Skin epidermis (tissue), 12 donors: ENCODE measurements at regions not wholly inside any gene's neighbourhood (a gene's known extent, or its start where the extent isn't known, plus 50 kb on each side); places are given as distances from the start of the nearest gene placed in this dataset.
"Not testable (repeated sequence)": the region's sequence is repeated elsewhere in the genome, so short reads cannot be mapped to it uniquely, and the experiment has no call there.

Source experiments
- H3K27ac ChIP-seq, 21 experiments: fragments of 200-600 bp; sonication (generic) in 11 of 21; one replicate each; pipeline ENCODE4 v1.5.0; 2020; ENCODE audit warnings: mild to moderate bottlenecking in 3 of 21, inconsistent platforms in 2 of 21, moderate library complexity in 2 of 21
- H3K4me3 ChIP-seq, 7 experiments: fragments of 200-600 bp; sonication (generic) in 2 of 7; one replicate each; pipeline ENCODE4 v1.5.0; 2020; ENCODE audit warnings: inconsistent platforms in 2 of 7, mild to moderate bottlenecking in 2 of 7, moderate library complexity in 1 of 7

DNA sequence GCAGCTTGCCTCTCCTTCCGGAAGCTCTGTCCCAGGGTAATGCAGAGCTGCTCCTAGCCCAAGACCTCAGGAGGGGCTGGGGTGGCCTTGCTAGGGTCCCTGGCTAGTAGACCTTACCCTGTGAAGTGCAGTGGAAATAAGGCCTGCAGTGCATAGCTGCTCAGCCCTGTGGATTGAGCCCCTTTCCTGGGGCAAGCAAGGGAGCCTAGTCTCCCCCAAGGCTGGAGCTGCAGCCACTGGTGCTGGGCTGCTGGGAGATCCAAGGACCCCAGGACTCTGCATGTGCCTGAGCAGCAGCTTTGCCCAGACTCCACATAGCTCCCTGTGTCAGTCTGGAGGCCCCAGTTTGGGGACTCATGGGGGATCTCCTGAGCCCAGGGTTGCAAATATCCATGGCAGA, 57.9 kb downstream of the FANCF start:
- H3K27ac ChIP-seq, result no peak overlapping the region
- H3K4me3 ChIP-seq, result no peak overlapping the region

GRCh38 chr11:22566293-22566692, 59.3 kb downstream of the FANCF start:
- Histone ChIP-seq H3K4me3 (no peak overlapping the region), H3K27ac (no peak overlapping the region)

DNA sequence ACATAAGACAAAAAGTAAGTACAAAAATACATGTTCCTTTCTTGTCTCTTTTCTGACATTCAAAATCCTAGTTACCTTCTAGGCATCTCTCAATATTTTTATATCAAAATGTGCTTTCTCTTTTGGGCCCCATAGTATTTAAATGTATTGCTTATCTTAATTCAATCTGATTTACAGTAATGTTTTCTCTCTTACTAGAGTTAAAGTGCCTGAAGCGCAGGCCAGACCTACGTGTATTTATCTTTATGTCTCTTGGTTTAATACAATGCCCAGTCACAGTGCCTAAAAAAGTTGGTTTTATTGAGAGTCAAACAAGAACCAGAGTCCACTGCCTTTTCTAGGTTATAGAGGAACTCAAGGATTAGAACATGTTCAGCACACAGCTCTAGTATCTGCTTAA, 64.3 kb downstream of the FANCF start:
- Histone ChIP-seq H3K27ac (no peak overlapping the region), H3K4me3 (no peak overlapping the region)

DNA sequence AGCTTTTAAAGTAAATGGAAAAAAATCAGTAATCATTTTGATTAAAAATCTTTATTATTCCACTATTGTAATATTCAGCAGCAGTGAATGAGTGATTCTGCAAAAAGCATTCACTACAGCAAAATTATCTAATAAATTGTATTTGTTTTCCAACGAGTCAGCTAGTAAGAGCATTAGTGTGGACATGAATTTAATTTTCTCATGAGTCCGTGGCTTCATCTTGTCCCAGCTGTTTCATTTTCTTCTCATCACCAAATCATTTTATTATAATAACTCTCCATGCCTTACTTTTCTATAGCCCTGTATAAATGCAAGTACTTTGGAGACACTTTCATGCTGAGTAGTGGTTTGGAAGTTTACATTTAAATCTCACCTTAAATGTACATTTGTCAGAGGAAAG, 66.2 kb downstream of the FANCF start:
- Histone ChIP-seq H3K4me3 (no peak overlapping the region), H3K27ac (no peak overlapping the region)

GRCh38 chr11:22558664-22559063, 67.0 kb downstream of the FANCF start:
- Histone ChIP-seq H3K4me3 (no peak overlapping the region), H3K27ac (no peak overlapping the region)

DNA sequence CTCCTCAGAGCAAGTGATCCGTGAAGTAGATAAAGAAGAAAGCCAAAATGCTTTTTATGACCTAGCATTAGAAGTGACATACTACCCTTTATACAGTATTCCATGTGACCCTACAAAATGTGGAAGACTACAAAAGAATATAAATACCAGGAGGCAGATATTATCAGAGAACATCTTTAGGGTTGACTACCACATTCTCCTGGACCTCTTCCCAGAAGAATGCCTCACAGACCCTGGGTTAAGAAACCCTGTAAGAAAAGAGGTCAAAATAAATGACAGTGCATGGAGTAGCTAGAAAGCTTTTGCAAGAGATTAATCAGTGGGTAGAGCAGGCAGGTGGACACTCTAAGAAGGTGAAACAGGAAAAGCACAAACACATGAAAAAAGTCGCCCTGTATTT, 69.2 kb downstream of the FANCF start:
- no peak overlapping the region for H3K4me3 ChIP-seq
- H3K27ac ChIP-seq, result no peak overlapping the region

GRCh38 chr11:22555881-22556280, 69.7 kb downstream of the FANCF start:
- Histone ChIP-seq H3K4me3 (no peak overlapping the region), H3K27ac (no peak overlapping the region)

GRCh38 chr11:22554221-22554620, 71.4 kb downstream of the FANCF start:
- H3K4me3 ChIP-seq, result no peak overlapping the region
- H3K27ac ChIP-seq, result no peak overlapping the region

DNA sequence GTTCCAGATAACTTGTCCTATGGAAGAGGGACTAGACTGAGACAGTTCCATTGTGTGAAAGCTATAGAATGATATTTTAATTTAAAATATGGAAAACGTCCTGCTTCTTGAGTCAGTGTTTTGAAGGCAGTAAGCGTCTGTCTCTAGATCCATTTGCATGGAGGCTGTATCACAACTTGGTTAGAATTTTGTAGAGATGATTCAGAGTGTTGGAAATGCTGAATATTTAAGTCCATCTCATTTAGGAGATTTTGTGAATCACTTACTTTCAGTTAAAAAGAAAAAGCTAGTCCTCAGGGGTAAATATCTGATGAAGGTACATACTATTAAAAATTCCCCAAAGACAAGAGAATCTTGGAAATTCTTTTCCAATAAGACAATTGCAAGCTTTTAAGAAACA, 72.7 kb downstream of the FANCF start:
- Histone ChIP-seq H3K4me3 (no peak overlapping the region), H3K27ac (no peak overlapping the region)

GRCh38 chr11:22546746-22547145, 78.9 kb downstream of the FANCF start:
- no peak overlapping the region for H3K4me3 ChIP-seq

DNA sequence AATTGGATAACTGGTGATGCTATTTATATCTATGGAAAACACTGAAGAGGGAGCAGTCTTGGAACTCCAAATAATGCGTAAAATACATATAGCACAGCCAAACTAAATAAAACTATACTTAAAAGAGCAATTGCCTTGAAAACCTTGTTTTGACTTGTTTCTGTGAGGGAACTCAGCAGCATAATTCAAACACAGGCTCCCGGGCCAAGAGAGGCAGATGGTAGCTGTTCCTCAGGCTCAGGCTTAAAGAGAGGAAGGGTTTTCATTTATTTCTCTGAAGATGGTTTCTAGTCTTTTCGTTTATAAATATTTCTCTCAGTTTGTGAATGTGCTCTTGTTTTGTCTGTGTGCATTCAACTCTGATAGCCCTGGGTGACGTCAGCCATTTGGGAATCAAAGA, 82.4 kb downstream of the FANCF start:
- no peak overlapping the region for H3K4me3 ChIP-seq
- H3K27ac ChIP-seq, result no peak overlapping the region

More at GRCh38 chr11:22546746-22547145, 78.9 kb downstream of the FANCF start:
- no peak overlapping the region for H3K27ac ChIP-seq

DNA sequence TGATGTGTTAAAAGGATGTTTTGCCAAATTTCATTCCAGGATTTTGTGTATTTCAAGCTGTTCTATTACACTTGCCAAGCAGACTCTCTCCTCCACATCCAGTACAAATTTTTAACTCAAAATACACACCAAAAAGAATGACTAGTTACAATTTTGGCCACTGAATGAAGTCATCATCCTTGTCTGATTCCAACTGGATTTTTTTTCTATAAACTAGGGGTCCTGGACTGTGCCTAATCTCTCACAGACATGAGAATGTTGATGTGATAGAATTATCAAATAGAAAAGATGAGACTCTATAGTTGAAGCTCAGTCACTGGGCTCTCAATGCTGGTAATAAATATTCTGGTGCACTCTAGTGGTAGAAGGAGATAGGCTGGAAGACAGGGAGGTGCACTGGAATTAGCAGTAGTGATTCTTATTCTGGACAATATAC, 85.8 kb downstream of the FANCF start:
- Histone ChIP-seq H3K4me3 (no peak overlapping the region), H3K27ac (no peak overlapping the region)

DNA sequence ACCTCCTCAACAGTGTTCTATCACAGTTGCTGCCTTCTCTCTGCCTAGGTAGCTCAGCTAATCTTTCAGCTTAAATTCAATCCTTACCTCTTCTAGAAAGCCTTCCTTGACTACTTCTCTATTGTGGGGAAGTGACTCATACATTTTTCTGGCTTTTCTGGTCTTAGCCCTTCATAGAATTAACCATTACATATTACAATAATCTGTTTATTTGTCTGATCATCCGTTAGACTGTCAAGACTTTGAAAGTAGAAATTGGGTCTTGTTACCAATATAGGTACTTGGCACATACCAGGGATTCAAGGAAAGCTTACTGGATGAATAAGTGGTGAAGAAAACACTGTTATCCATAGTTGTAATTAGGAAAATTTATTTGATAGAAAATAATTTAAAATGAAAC, 89.6 kb downstream of the FANCF start:
- Histone ChIP-seq H3K27ac (no peak overlapping the region), H3K4me3 (no peak overlapping the region)

GRCh38 chr11:22528612-22529429, 96.8 kb downstream of the FANCF start:
- H3K4me3 ChIP-seq, H3K27ac ChIP-seq: not testable (repeated sequence)

DNA sequence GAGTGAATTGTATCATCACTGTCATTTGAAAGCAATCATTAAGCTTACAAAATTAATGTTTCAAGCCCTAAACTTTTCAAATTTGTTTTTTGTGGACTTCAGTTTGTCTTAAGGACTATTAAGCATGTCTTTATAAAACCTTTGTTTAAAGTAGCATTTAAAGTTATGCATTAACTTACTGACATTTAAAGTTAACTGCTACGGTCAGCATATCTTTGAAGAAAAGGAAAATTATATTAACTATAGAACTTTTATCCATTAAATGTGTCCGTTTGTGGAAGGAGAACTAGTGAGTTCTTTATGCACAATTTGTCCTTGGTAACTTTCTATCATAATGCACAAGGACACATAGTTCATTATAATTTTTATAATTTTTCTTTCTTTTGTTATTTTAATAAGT, 103.4 kb downstream of the FANCF start:
- Histone ChIP-seq H3K4me3 (no peak overlapping the region), H3K27ac (no peak overlapping the region)

GRCh38 chr11:22521226-22521625, 104.4 kb downstream of the FANCF start:
- H3K27ac ChIP-seq, result no peak overlapping the region
- no peak overlapping the region for H3K4me3 ChIP-seq

DNA sequence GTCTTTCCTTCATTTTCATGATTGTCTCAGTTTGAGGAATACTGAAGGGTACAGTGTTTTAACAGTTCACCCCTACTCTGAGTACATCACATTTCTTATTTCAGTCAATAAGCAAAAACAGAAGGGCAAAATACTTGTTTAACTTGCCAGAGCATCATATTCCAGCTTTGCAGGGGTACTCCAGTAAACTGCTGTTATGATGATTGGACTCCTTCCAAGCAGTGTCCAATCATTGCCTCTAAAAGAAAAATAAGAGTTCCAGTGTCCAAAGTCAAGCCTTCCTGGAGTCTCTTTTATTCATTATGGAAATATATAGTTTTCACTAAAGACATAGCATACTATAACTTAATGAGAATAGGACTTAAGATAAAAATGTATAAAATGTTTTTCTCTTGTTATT, 105.1 kb downstream of the FANCF start:
- Histone ChIP-seq H3K4me3 (no peak overlapping the region), H3K27ac (no peak overlapping the region)

GRCh38 chr11:22518344-22518743, 107.3 kb downstream of the FANCF start:
- not testable (repeated sequence) for H3K4me3 ChIP-seq

GRCh38 chr11:22516111-22516510, 109.5 kb downstream of the FANCF start:
- no peak overlapping the region for H3K27ac ChIP-seq
- H3K4me3 ChIP-seq, result no peak overlapping the region

More at GRCh38 chr11:22518344-22518743, 107.3 kb downstream of the FANCF start:
- not testable (repeated sequence) for H3K27ac ChIP-seq

DNA sequence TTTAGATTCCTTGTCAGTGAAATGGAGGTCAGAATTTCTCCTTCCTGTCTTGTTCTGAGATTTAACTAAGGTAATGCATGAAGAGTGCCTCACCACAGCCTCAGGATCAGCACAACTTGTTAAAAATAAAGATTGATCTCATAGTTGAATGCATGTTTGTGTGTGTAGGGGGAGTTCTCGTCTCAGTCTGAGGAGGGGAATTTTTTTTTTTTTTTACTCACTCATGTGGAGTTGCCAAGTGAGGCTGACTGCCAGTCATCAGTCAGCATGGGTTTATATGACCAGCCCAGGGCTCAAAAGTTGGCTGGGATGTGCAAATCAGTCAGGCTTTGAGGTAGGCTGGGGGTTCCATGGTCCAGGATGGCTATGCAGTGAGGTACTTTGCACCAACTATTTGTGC, 113.2 kb downstream of the FANCF start:
- no peak overlapping the region for H3K4me3 ChIP-seq
- H3K27ac ChIP-seq, result no peak overlapping the region

DNA sequence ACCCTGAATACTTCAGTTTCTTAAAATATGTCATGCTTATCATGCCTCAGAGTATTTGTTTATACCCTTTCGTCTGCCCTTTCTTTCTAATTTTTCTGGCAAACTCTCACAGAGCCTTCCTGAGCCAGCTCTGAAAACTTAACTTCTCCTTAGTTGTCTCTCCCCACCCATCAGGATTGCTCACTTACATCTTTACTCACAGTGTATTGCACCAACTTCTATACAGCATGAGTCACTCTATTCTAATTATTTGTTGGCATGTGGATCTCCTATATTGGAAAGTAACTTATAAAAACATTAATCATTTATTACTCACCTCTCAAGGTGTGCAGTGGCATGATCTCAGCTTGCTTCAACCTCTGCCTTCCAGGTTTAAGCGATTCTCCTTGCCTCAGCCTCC, 114.9 kb downstream of the FANCF start:
- H3K27ac ChIP-seq, result peak overlapping the region in 12 of 21 experiments; percentile 8 to 62 (median 34)
- H3K4me3 ChIP-seq, result no peak overlapping the region

GRCh38 chr11:22510010-22510409, 115.6 kb downstream of the FANCF start:
- Histone ChIP-seq H3K27ac (peak overlapping the region in 8 of 21 experiments; percentile 16 to 56 (median 38)), H3K4me3 (no peak overlapping the region)
